A549 (cell line): ENCODE measurements at regions not wholly inside any gene's neighbourhood (a gene's known extent, or its start where the extent isn't known, plus 50 kb on each side); places are given as distances from the start of the nearest gene placed in this dataset.

Experiments
- ATAC-seq, 2 experiments: fragments of 200-7000 bp in 1 of 2; fragments of >200 bp in 1 of 2; cut with Nextera tagmentation in 1 of 2; cut with Tn5 transposase in 1 of 2; 3 replicates each; pipeline versions ENCODE4 v1.8.0 to v1.9.1; 2018 to 2020; ENCODE audit warnings: mild to moderate bottlenecking in 1 of 2, moderate library complexity in 1 of 2
- CTCF ChIA-PET: fragments of 300-600 bp; sonication (Branson Sonifier 250); formaldehyde crosslinking; extraction: SDS; loops from one replicate; lab custom pipeline; 2021; ENCODE audit warnings: antibody characterized with exemption, inconsistent platforms; lab: Yijun Ruan, JAX
- POLR2A ChIA-PET: fragments of 350-600 bp; formaldehyde crosslinking; extraction: SDS; loops from one replicate; lab custom pipeline; 2021; ENCODE audit warnings: antibody characterized with exemption, inconsistent platforms; lab: Yijun Ruan, JAX
- DNase-seq, 2 experiments: peaks; one replicate each; pipeline versions ENCODE4 v3.0.0 to v3.0.0-alpha.2; 2011 to 2016; ENCODE audit warnings: low read depth in 1 of 2, low spot score in 1 of 2
- FAIRE-seq: peaks from 2 replicates; lab custom pipeline; 2011; peaks lifted over from hg19 to GRCh38; lab: Jason Lieb, UNC
- H3K27ac ChIP-seq, 2 experiments: fragments of >200 bp; sonication (Bioruptor Twin); formaldehyde crosslinking; 3 replicates each; pipeline ENCODE4 v1.5.1; 2016 to 2017
- H3K4me1 ChIP-seq: fragments of >200 bp; sonication (Bioruptor Twin); formaldehyde crosslinking; 3 replicates; pipeline ENCODE4 v1.6.1; 2016
- H3K4me2 ChIP-seq: fragments of >200 bp; sonication (Bioruptor Twin); formaldehyde crosslinking; 3 replicates; pipeline ENCODE4 v1.6.1; 2016
- H3K4me3 ChIP-seq: fragments of >200 bp; sonication (Bioruptor Twin); formaldehyde crosslinking; 3 replicates; pipeline ENCODE4 v1.5.1; 2016
- H3K9me3 ChIP-seq: fragments of >200 bp; sonication (Bioruptor Twin); formaldehyde crosslinking; 3 replicates; pipeline ENCODE4 v1.6.1; 2016
- CBX2 ChIP-seq: fragments of 200-600 bp; sonication (generic); IDR thresholded peaks from 2 replicates; pipeline ENCODE4 v1.6.1; 2016; ENCODE audit warnings: low read depth, mild to moderate bottlenecking, borderline replicate concordance
- CBX8 ChIP-seq: fragments of 200-600 bp; sonication (generic); IDR thresholded peaks from 2 replicates; pipeline ENCODE4 v1.6.1; 2016
- CEBPB ChIP-seq, 2 experiments: fragments of >200 bp in 1 of 2; sonication (Bioruptor Twin) in 1 of 2; formaldehyde crosslinking in 1 of 2; IDR thresholded peaks; 2 replicates each; pipeline ENCODE4 v1.6.1; 2012 to 2016
- EP300 ChIP-seq, 2 experiments: fragments of >200 bp; sonication (Bioruptor Twin); formaldehyde crosslinking; IDR thresholded peaks; 2 replicates in 1 of 2; 3 replicates in 1 of 2; pipeline ENCODE4 v1.6.1; 2016 to 2017
- FOSL2 ChIP-seq, 2 experiments: fragments of 450-650 bp in 1 of 2; fragments of >200 bp in 1 of 2; sonication (Bioruptor Twin) in 1 of 2; formaldehyde crosslinking; IDR thresholded peaks; 2 replicates each; pipeline versions ENCODE4 v1.5.0 to v1.6.1; 2016 to 2020; ENCODE audit warnings: mild to moderate bottlenecking in 1 of 2, moderate library complexity in 1 of 2
- HEYL ChIP-seq: fragments of 250-450 bp; sonication (Bioruptor Pico); IDR thresholded peaks from 2 replicates; pipeline ENCODE4 v1.8.0; 2021; ENCODE audit warnings: mild to moderate bottlenecking, moderate library complexity
- JUNB ChIP-seq: fragments of >200 bp; sonication (Bioruptor Twin); formaldehyde crosslinking; IDR thresholded peaks from 2 replicates; pipeline ENCODE4 v1.6.1; 2016
- MAFK ChIP-seq: fragments of 450-650 bp; IDR thresholded peaks from 2 replicates; pipeline ENCODE4 v1.6.1; 2014; ENCODE audit not compliant: partially characterized antibody
- MAZ ChIP-seq: fragments of 150-350 bp; IDR thresholded peaks from 2 replicates; pipeline ENCODE4 v1.6.1; 2014; ENCODE audit warnings: antibody characterized with exemption, low read depth, low read length, borderline replicate concordance
- NPAS2 ChIP-seq: fragments of 250-450 bp; sonication (Bioruptor Pico); IDR thresholded peaks from 2 replicates; pipeline ENCODE4 v1.8.0; 2022; ENCODE audit warnings: mild to moderate bottlenecking, moderate library complexity, borderline replicate concordance
- NR3C1 ChIP-seq: fragments of >200 bp; sonication (Bioruptor Twin); formaldehyde crosslinking; IDR thresholded peaks from 3 replicates; pipeline ENCODE4 v1.6.1; 2017
- PHF8 ChIP-seq: fragments of 200-600 bp; sonication (generic); IDR thresholded peaks from 2 replicates; pipeline ENCODE4 v1.6.1; 2016; ENCODE audit warnings: low read depth, mild to moderate bottlenecking, antibody characterized with exemption, moderate library complexity, borderline replicate concordance
- POLR2AphosphoS2 ChIP-seq: conservative IDR thresholded peaks from 2 replicates; pipeline ENCODE4 v1.6.1; 2012; ENCODE audit warnings: low read length, improper control_type of control experiment, inconsistent platforms
- RAD21 ChIP-seq, 2 experiments: fragments of >200 bp in 1 of 2; sonication (Bioruptor Twin) in 1 of 2; formaldehyde crosslinking in 1 of 2; IDR thresholded peaks in 1 of 2; conservative IDR thresholded peaks in 1 of 2; 2 replicates in 1 of 2; 3 replicates in 1 of 2; pipeline ENCODE4 v1.6.1; 2012 to 2018; ENCODE audit warnings: inconsistent platforms in 1 of 2
- RCOR1 ChIP-seq: fragments of 150-350 bp; IDR thresholded peaks from 2 replicates; pipeline ENCODE4 v1.6.1; 2014; ENCODE audit warnings: antibody characterized with exemption, low read length, low read depth
- RFX5 ChIP-seq: fragments of 450-650 bp; IDR thresholded peaks from 2 replicates; pipeline ENCODE4 v1.7.1; 2014; ENCODE audit warnings: antibody characterized with exemption, mild to moderate bottlenecking, moderate library complexity
- SMC3 ChIP-seq: fragments of >200 bp; sonication (Bioruptor Twin); formaldehyde crosslinking; IDR thresholded peaks from 3 replicates; pipeline ENCODE4 v1.6.1; 2018; ENCODE audit warnings: inconsistent platforms
- SREBF2 ChIP-seq: fragments of 450-650 bp; IDR thresholded peaks from 2 replicates; pipeline ENCODE4 v1.6.1; 2014; ENCODE audit warnings: mild to moderate bottlenecking, moderate library complexity
- TP53 ChIP-seq: fragments of 250-450 bp; sonication (Bioruptor Pico); IDR thresholded peaks from 2 replicates; pipeline ENCODE4 v1.5.0; 2021; ENCODE audit warnings: mild to moderate bottlenecking, moderate library complexity
- ZFP36 ChIP-seq: fragments of 450-650 bp; IDR thresholded peaks from 2 replicates; pipeline ENCODE4 v1.6.1; 2014; ENCODE audit warnings: borderline replicate concordance; ENCODE audit not compliant: partially characterized antibody
- ZSCAN20 ChIP-seq: fragments of 250-450 bp; sonication (Bioruptor Pico); IDR thresholded peaks from 2 replicates; pipeline ENCODE4 v1.8.0; 2022; ENCODE audit warnings: mild to moderate bottlenecking, moderate library complexity
- WGBS: methylation state at CpG from one replicate; pipeline ENCODE4 v1.1.6; 2017; ENCODE audit errors: missing lambda C conversion rate; 5-methylcytosine and 5-hydroxymethylcytosine counted together
- TF ChIP-seq, protein P1 (sequence below): fragments of >200 bp; sonication (Bioruptor Twin); formaldehyde crosslinking; IDR thresholded peaks from 3 replicates; pipeline ENCODE4 v1.5.1; 2016
- TF ChIP-seq, protein P2 (sequence below): fragments of >200 bp; sonication (Bioruptor Twin); formaldehyde crosslinking; IDR thresholded peaks from 3 replicates; pipeline ENCODE4 v1.6.1; 2016
- TF ChIP-seq, protein P3 (sequence below): fragments of 250-450 bp; sonication (Bioruptor Pico); IDR thresholded peaks from 2 replicates; pipeline ENCODE4 v1.5.0; 2020; ENCODE audit warnings: low read depth, mild to moderate bottlenecking, moderate library complexity

DNA sequence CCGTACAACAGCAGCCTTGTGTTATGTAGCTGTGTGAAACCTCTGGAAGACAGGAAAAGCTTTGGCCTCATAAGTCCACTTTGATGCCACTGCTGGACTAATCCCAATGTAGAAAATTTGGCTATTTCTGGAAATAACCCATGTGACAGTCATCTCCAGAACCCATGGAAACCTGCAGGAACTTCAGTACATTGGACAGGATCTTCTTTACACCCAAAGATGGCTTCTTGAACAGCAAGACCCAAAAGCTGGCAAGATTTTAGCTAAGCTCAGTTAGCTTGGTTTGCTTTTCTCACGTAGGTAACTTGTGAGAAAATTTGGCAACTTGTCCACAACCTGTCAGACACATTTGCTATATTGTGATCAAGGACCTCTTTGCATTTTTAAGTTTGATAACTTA lies 74.8 kb upstream of the RCN1 start (continued):
- TF ChIP-seq EP300 (IDR thresholded peaks at IDR 0.05) (no peak), MAZ (no peak), CBX8 (no peak)
- TF ChIP-seq, all 56 proteins: peak for 0

DNA sequence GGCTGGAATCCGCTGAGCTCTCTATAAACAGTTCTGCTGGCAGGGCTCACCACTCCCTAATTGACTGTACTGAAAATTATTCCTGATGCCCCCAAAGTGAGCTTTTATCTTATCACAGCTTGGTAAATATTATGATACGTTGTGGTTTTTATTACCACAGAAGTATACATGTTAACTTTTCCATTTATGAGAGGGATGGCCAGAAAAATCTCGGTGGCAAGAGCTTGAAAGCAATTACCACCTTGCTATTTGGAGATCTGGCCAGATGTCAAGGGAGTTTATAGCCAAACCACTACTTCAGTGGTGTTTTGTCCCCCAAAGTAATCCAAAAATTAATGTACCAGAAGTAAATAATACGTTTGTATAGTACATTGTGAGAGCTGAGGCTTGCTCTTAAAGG lies 75.4 kb upstream of the RCN1 start:
- Histone ChIP-seq H3K9me3 (no peaks in the 10 kb centered on the region), H3K27ac (no peak overlapping the region), H3K4me1 (no peaks in the 10 kb centered on the region), H3K4me2 (no peak overlapping the region), H3K4me3 (no peak overlapping the region)
- 9% methylated on average over 4 of the region's 4 CpGs for WGBS
- no peak for ATAC-seq
- TF ChIP-seq FOSL2 (IDR thresholded peaks at IDR 0.05) (no peak), FOSL2 (CRISPR knock-in tag; IDR thresholded peaks at IDR 0.05) (no peak), ZFP36 (no peak), NPAS2 (CRISPR knock-in tag) (no peak), PHF8 (no peak)
- TF ChIP-seq, protein P1, sequence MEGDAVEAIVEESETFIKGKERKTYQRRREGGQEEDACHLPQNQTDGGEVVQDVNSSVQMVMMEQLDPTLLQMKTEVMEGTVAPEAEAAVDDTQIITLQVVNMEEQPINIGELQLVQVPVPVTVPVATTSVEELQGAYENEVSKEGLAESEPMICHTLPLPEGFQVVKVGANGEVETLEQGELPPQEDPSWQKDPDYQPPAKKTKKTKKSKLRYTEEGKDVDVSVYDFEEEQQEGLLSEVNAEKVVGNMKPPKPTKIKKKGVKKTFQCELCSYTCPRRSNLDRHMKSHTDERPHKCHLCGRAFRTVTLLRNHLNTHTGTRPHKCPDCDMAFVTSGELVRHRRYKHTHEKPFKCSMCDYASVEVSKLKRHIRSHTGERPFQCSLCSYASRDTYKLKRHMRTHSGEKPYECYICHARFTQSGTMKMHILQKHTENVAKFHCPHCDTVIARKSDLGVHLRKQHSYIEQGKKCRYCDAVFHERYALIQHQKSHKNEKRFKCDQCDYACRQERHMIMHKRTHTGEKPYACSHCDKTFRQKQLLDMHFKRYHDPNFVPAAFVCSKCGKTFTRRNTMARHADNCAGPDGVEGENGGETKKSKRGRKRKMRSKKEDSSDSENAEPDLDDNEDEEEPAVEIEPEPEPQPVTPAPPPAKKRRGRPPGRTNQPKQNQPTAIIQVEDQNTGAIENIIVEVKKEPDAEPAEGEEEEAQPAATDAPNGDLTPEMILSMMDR = no peak
- FAIRE-seq = no peak
- DNase-seq = no peak
- ChIA-PET CTCF (interaction anchor here (1.0 to 1.6 kb wide), 4 partner anchors 8 to 144 kb away, joined by 3 to 5 read pairs (median 4); no protein-coding TSS in a partner anchor), POLR2A (no interaction called here)

DNA sequence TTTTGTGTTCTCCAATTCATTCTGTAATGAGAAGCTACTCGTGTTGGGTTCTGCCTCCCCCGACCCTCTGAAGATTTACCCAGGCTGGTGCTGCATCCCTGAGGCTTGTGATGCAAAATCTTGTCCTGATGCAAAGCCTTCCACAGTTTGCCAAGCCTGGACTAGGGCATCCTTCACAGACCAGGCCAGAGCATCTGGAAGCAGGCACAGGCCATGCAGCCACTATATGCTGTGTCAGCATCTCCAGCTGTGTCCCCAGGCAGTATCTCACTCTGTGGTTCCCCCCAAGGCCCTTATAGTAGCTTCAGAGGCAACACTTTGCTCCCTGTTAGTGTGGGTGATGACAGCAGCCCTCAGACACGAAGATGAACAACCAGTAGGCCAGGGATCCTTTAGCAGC lies 77.3 kb upstream of the RCN1 start:
- TF ChIP-seq, protein P2, sequence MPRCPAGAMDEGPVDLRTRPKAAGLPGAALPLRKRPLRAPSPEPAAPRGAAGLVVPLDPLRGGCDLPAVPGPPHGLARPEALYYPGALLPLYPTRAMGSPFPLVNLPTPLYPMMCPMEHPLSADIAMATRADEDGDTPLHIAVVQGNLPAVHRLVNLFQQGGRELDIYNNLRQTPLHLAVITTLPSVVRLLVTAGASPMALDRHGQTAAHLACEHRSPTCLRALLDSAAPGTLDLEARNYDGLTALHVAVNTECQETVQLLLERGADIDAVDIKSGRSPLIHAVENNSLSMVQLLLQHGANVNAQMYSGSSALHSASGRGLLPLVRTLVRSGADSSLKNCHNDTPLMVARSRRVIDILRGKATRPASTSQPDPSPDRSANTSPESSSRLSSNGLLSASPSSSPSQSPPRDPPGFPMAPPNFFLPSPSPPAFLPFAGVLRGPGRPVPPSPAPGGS = no peak
- peak; percentile 77 for TF ChIP-seq MAFK
- TF ChIP-seq NPAS2 (CRISPR knock-in tag) = no peak
- no peak for TF ChIP-seq RAD21 (conservative IDR thresholded peaks at IDR 0.05 in 1 of 2, IDR thresholded peaks at IDR 0.05 in 1 of 2)
- no peak for TF ChIP-seq SMC3
- CTCF ChIA-PET = interaction anchor here (0.9 kb wide), 2 partner anchors 163 to 747 kb away, joined by 3 read pairs; no protein-coding TSS in a partner anchor
- no peak overlapping the region for H3K27ac ChIP-seq
- no peak overlapping the region for H3K4me3 ChIP-seq
- no peaks in the 10 kb centered on the region for H3K4me1 ChIP-seq
- DNase-seq = no peak
- 3% methylated on average over 2 of the region's 3 CpGs for WGBS
- no peak for FAIRE-seq
- POLR2A ChIA-PET = no interaction called here
- no peaks in the 10 kb centered on the region for H3K9me3 ChIP-seq
- no peak for ATAC-seq
- no peak overlapping the region for H3K4me2 ChIP-seq

DNA sequence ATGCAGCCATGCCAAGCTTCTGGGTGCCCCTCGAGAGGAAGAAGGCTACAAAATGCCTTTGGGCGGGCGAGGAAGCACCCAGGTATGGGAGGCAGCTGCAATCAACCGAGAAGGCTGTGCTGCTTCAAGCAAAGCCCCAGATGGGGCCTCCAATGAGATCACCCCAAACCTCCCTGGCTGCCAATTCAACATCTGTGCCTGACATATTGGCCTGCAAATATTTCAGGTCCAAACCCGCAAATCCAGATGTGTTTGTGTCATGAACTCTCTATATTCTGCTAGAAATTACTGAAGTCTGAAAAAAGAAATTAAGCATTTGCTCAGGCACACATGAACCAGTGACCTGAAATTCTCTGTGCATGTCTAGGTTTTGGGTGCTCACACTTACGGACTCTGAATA lies 78.8 kb upstream of the RCN1 start:
- Histone ChIP-seq H3K4me2 (no peak overlapping the region), H3K9me3 (no peaks in the 10 kb centered on the region), H3K27ac (no peak overlapping the region), H3K4me3 (no peak overlapping the region), H3K4me1 (no peaks in the 10 kb centered on the region)
- DNase-seq (no peak), FAIRE-seq (no peak), ATAC-seq (no peak)
- no peak for TF ChIP-seq CEBPB (IDR thresholded peaks at IDR 0.05)
- TF ChIP-seq NR3C1 = no peak
- no peak for TF ChIP-seq CBX2
- no peak for TF ChIP-seq MAFK
- TF ChIP-seq RCOR1 = no peak
- no peak for TF ChIP-seq HEYL (CRISPR knock-in tag)
- TF ChIP-seq ZSCAN20 (CRISPR knock-in tag) = no peak
- no peak for TF ChIP-seq SREBF2
- no peak for TF ChIP-seq EP300 (IDR thresholded peaks at IDR 0.05)
- no peak for TF ChIP-seq RFX5
- no peak for TF ChIP-seq JUNB
- no peak for TF ChIP-seq ZFP36
- no peak for TF ChIP-seq NPAS2 (CRISPR knock-in tag)
- no peak for TF ChIP-seq TP53 (CRISPR knock-in tag)
- no peak for TF ChIP-seq POLR2AphosphoS2
- TF ChIP-seq, protein P3, sequence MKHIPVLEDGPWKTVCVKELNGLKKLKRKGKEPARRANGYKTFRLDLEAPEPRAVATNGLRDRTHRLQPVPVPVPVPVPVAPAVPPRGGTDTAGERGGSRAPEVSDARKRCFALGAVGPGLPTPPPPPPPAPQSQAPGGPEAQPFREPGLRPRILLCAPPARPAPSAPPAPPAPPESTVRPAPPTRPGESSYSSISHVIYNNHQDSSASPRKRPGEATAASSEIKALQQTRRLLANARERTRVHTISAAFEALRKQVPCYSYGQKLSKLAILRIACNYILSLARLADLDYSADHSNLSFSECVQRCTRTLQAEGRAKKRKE (CRISPR knock-in tag) = no peak
- TF ChIP-seq FOSL2 (IDR thresholded peaks at IDR 0.05) = no peak
- no peak for TF ChIP-seq FOSL2 (CRISPR knock-in tag; IDR thresholded peaks at IDR 0.05)
- ChIA-PET POLR2A (no interaction called here), CTCF (no interaction called here)
- WGBS = 8% methylated on average over 6 of the region's 6 CpGs
